Sciatic nerve (tissue), 2 donors: ENCODE measurements at regions not wholly inside any gene's neighbourhood (a gene's known extent, or its start where the extent isn't known, plus 50 kb on each side); places are given as distances from the start of the nearest gene placed in this dataset.

Experiments
- ATAC-seq: fragments of 200-7000 bp; cut with Tn5 transposase; one replicate; pipeline ENCODE4 v1.9.1; 2020; ENCODE audit warnings: mild to moderate bottlenecking, moderate library complexity
- DNase-seq: peaks from one replicate; pipeline ENCODE4 v3.0.0-alpha.2; 2020; ENCODE audit warnings: low spot score
- intact Hi-C: fragments of 100-400 bp; cut with DNase I; formaldehyde crosslinking; loops from one replicate; pipeline ENCODE4 v1.14.2; 2022
- donor health status: DM: no; HTN: no; CAD: no.
- donor health status: DM: no; HTN: no; CAD: no.

DNA sequence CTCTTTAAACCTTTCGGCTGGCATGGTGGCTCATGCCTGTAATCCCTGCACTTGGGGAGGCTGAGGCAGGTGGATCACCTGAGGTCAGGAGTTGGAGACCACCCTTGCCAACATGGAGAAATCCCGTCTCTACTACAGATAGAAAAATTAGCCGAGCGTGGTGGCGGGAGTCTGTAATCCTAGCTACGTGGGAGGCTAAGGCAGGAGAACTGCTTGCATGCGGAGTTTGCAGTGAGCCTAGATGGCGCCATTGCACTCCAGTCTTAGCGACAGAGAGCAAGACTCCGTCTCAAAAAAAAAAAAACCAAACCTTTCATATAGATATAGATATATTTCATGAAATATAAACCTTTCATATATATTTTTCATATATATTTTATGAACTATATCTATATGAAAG lies 864.7 kb downstream of the TRIB2 start:
- DNase-seq, result no peak
- no peak for ATAC-seq
- intact Hi-C loops, result no loop called here

- ATAC-seq (no peak), DNase-seq (no peak)
- intact Hi-C loops, result no loop called here
These were observed 866.9 kb downstream of the TRIB2 start for GRCh38 chr2:13583609-13584008.

- ATAC-seq (no peak), DNase-seq (no peak)
- intact Hi-C loops, result no loop called here
These were observed 867.3 kb downstream of the TRIB2 start for GRCh38 chr2:13584020-13584419.

DNA sequence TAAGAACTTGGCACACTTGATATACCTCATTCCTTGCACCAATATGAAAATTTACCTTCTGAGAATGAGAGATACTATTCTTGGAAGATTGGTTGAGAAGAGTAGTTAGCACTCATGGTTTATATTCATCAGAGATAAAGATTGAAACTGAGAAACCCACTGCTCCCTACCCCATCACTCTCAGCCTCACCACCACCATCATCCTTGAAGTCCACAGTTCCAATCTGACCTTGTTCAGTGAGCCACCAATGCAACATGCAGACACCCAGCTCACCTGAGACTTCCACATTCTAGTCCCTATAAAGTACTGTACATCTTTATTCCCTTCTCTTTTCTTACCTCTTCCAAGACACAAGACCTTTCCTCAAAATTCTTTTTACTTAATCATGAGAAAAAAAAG lies 869.0 kb downstream of the TRIB2 start:
- ATAC-seq (no peak), DNase-seq (no peak)
- intact Hi-C loops, result no loop called here

- intact Hi-C loops, result no loop called here
- ATAC-seq (no peak), DNase-seq (no peak)
These were observed 879.5 kb downstream of the TRIB2 start for GRCh38 chr2:13596233-13596632.

- ATAC-seq (no peak), DNase-seq (no peak)
- intact Hi-C loops, result no loop called here
These were observed 880.4 kb downstream of the TRIB2 start for GRCh38 chr2:13597176-13597575.

DNA sequence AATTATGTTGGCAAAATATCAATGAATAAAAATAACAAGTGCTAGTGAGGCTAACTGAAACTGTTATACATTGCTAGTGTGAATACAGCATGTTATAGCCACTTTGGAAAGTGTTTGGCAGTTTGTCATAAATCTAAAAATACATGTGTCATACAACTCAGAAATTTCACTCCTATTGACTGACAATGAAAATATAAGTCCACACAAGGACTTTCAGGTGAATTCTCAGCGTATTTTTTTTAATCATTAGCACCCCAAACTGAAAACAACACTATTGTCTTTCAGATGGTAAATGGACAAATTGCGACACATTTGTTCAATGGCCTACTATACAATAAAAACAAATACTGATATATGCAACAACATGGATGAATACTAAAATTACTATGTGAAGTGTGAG lies 884.8 kb downstream of the TRIB2 start:
- ATAC-seq (no peak), DNase-seq (no peak)
- intact Hi-C loops, result loop anchor here (5.0 kb wide), 2 partner anchors 986 to 1051 kb away; no protein-coding TSS in a partner anchor

- ATAC-seq (no peak), DNase-seq (no peak)
- intact Hi-C loops, result loop anchor here (5.0 kb wide), 2 partner anchors 982 to 1047 kb away; no protein-coding TSS in a partner anchor
These were observed 888.4 kb downstream of the TRIB2 start for GRCh38 chr2:13604951-13605661.

- no peak for ATAC-seq
These were observed 890.4 kb downstream of the TRIB2 start for GRCh38 chr2:13607139-13607538.

GRCh38 chr2:13611939-13612338 lies 895.2 kb downstream of the TRIB2 start:
- intact Hi-C loops, result no loop called here
- DNase-seq (no peak), ATAC-seq (no peak)

More at GRCh38 chr2:13607139-13607538, 890.4 kb downstream of the TRIB2 start:
- no peak for DNase-seq
- intact Hi-C loops, result no loop called here

DNA sequence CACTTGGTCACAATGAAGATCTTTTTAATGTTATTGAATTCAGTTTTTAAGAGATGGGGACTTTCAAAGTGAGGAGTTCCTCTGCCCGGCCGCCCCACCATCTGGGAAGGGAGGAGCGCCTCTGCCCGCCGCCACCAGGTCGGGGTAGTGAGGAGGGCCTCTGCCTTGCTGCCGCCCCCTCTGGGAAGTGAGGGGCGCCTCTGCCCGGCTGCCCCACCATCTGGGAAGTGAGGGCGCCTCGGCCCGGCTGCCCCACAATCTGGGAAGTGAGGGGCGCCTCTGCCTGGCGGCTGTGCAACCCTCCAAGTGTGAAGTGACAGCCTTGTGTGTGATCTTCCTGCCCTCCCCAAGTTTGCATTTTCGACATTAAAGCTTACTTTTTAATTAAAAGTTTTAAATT lies 899.3 kb downstream of the TRIB2 start:
- ATAC-seq (no peak), DNase-seq (no peak)
- intact Hi-C loops, result no loop called here

DNA sequence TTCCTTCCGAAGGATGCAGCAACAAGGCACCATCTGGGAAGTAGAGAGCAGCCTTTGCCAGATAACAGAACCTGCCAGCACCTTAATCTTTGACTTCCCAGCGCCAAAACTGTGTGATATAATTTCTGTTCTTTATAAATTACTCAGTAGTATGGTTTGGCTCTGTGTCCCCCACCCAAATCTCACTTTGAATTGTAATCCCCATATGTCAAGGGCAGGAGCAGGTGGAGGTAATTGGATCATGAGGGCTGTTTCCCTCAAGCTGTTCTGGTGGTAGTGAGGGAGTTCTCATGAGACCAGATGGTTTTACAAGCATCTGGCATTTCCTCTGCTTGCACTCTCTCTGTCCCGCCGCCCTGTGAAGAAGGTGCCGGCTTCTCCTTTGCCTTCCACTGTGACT lies 899.9 kb downstream of the TRIB2 start:
- DNase-seq, result no peak
- ATAC-seq, result no peak

DNA sequence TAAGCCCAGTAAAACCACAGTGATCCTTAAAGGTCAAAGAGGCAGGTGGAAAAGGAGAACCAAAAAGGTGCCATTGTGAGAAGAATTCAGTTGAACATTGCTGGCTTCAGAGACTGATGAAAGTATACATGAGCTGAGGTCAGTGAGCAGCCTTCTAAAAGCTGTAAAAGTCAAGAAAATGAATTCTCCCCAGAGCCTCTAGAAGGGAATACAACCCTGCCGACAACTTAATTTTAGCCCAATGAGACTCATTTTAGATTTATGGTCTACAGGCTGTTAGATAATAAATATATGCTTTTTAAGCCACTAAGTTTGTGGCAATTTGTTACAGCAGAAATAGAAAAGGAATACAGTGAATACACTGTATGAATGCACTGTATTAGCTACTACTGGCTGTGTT lies 911.4 kb downstream of the TRIB2 start:
- intact Hi-C loops, result no loop called here
- ATAC-seq, result no peak

More for the DNA sequence above, 899.9 kb downstream of the TRIB2 start:
- intact Hi-C loops, result no loop called here

GRCh38 chr2:13638181-13638580 lies 921.4 kb downstream of the TRIB2 start:
- DNase-seq, result no peak
- intact Hi-C loops, result no loop called here
- no peak for ATAC-seq

More for the DNA sequence above, 911.4 kb downstream of the TRIB2 start:
- DNase-seq, result no peak

- ATAC-seq, result no peak
- DNase-seq, result no peak
- intact Hi-C loops, result no loop called here
These were observed 933.2 kb downstream of the TRIB2 start for GRCh38 chr2:13649918-13650317.

DNA sequence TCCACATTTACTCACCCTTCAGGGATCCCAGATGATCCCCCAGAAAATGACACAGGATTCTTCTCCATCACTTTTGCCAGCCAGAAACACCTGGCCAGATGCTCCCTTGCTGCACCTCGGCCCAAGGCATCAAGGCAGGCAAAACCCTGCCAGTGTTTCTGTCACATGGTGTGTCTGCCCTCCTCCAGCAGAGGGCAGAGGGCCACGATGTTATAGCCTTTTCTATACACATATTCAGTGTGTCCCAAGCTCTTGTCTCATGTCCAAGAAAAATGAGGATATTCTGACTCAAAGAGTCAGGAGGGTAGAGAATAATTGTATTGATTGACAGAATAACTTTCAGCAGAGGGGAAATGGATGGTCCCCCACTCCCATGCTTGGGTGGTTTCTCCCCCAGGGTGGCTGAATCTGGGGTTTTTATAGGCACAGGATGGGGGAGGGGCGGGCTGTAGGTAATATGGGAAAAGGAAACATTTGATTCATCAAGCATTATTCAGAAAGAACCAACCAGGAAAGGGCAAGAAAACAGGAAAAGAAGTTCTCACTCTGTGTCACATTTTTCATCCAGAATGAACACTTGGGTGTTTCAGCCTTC lies 933.9 kb downstream of the TRIB2 start:
- intact Hi-C loops, result no loop called here
- DNase-seq (no peak), ATAC-seq (no peak)

DNA sequence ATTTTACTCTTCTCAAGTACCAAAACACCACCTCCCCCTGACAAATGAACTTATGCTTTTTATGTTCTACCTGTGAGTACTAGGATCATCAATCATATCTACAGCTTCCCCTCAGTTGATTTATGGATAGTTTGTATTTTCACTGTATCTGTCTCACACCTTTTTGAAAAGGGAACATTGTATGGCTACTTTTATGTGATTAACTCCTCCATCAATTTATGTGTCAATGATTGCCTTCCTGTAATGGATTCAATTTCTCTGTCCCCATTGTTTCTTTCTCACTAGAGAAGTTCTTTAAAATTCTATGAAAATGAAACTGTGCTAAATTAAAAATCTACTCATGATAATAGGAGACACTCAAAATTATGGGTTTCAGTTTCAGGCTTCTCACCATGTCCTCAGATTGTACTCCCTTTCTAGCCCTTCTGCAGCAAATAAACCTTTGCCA lies 935.0 kb downstream of the TRIB2 start:
- intact Hi-C loops, result no loop called here
- ATAC-seq, result no peak
- no peak for DNase-seq

GRCh38 chr2:13652531-13653313 lies 936.0 kb downstream of the TRIB2 start:
- ATAC-seq (no peak), DNase-seq (no peak)
- intact Hi-C loops, result no loop called here

GRCh38 chr2:13654416-13654815 lies 937.7 kb downstream of the TRIB2 start:
- intact Hi-C loops, result no loop called here
- no peak for ATAC-seq
- DNase-seq, result no peak

DNA sequence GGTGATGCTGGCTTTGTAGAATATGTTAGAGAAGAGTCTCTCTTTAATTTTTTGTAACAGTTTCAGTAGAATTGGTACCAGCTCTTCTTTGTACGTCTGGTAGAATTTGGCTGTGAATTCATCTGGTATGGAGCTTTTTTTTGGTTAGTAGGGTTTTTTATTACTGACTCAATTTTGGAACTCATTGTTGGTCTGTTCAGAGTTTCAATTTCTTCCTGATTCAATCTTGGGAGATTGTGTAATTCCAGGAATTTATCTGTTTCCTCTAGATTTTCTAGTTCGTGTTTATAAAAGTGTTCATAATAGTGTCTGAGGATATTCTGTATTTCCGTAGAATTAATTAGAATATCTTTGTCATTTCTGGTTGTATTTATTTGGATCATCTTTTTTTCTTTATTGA lies 943.5 kb downstream of the TRIB2 start:
- intact Hi-C loops, result no loop called here
- ATAC-seq, result no peak

More for the DNA sequence above, 943.5 kb downstream of the TRIB2 start:
- no peak for DNase-seq
